Hepatocyte (in vitro differentiated cells): ENCODE measurements at regions not wholly inside any gene's neighbourhood (a gene's known extent, or its start where the extent isn't known, plus 50 kb on each side); places are given as distances from the start of the nearest gene placed in this dataset.

Experiments
- DNase-seq: peaks from one replicate; pipeline ENCODE4 v3.0.0-alpha.2; 2016; ENCODE audit warnings: low spot score
- H2AFZ ChIP-seq: fragments of 200-600 bp; sonication (generic); 2 replicates; pipeline ENCODE4 v1.6.0; 2016; ENCODE audit warnings: antibody characterized with exemption, mild to moderate bottlenecking
- H3K27ac ChIP-seq: fragments of 200-600 bp; sonication (generic); 2 replicates; pipeline ENCODE4 v1.5.1; 2016; ENCODE audit warnings: mild to moderate bottlenecking
- H3K27me3 ChIP-seq: fragments of 200-600 bp; sonication (generic); 2 replicates; pipeline ENCODE4 v1.6.1; 2016
- H3K36me3 ChIP-seq: fragments of 200-600 bp; sonication (generic); replicated peaks from 2 replicates; pipeline ENCODE4 v1.5.1; 2016; ENCODE audit warnings: low read depth; ENCODE audit not compliant: insufficient read depth
- H3K4me1 ChIP-seq: fragments of 200-600 bp; sonication (generic); 2 replicates; pipeline ENCODE4 v1.5.1; 2016; ENCODE audit warnings: mild to moderate bottlenecking, moderate library complexity; ENCODE audit not compliant: insufficient read depth
- H3K4me2 ChIP-seq: fragments of 200-600 bp; sonication (generic); 2 replicates; pipeline ENCODE4 v1.6.0; 2016
- H3K4me3 ChIP-seq: fragments of 200-600 bp; sonication (generic); 2 replicates; pipeline ENCODE4 v1.5.1; 2016; ENCODE audit warnings: mild to moderate bottlenecking
- H3K79me2 ChIP-seq: fragments of 200-600 bp; sonication (generic); 2 replicates; pipeline ENCODE4 v1.6.0; 2017; ENCODE audit warnings: mild to moderate bottlenecking
- H3K9me2 ChIP-seq: fragments of 200-600 bp; sonication (generic); replicated peaks from 2 replicates; pipeline ENCODE4 v1.6.0; 2017; ENCODE audit warnings: mild to moderate bottlenecking; ENCODE audit not compliant: insufficient read depth
- H3K9me3 ChIP-seq: fragments of 200-600 bp; sonication (generic); 2 replicates; pipeline ENCODE4 v1.5.1; 2016; ENCODE audit warnings: low read depth, mild to moderate bottlenecking
- H4K20me1 ChIP-seq: fragments of 200-600 bp; sonication (generic); 2 replicates; pipeline ENCODE4 v1.6.0; 2016; ENCODE audit warnings: mild to moderate bottlenecking; ENCODE audit not compliant: insufficient read depth, poor library complexity, severe bottlenecking
- EZH2 ChIP-seq: fragments of 200-600 bp; sonication (generic); IDR thresholded peaks from 2 replicates; pipeline ENCODE4 v1.6.1; 2016; ENCODE audit warnings: antibody characterized with exemption, mild to moderate bottlenecking, borderline replicate concordance
- EZH2phosphoT487 ChIP-seq: fragments of 200-600 bp; sonication (generic); IDR thresholded peaks from one replicate; pipeline ENCODE4 v1.6.1; 2018; ENCODE audit warnings: antibody characterized with exemption, mild to moderate bottlenecking, low read depth, moderate library complexity; ENCODE audit not compliant: unreplicated experiment, severe bottlenecking
- whole genome bisulfite sequencing: methylation state at CpG from one replicate; pipeline ENCODE4 v1.1.6; 2016; ENCODE audit warnings: low lambda C conversion rate; ENCODE audit errors: missing lambda C conversion rate; 5-methylcytosine and 5-hydroxymethylcytosine counted together
- TF ChIP-seq, protein P1 (sequence below): fragments of 200-600 bp; sonication (generic); IDR thresholded peaks from 2 replicates; pipeline ENCODE4 v1.5.1; 2016; ENCODE audit warnings: antibody characterized with exemption, mild to moderate bottlenecking; ENCODE audit not compliant: poor library complexity

DNA sequence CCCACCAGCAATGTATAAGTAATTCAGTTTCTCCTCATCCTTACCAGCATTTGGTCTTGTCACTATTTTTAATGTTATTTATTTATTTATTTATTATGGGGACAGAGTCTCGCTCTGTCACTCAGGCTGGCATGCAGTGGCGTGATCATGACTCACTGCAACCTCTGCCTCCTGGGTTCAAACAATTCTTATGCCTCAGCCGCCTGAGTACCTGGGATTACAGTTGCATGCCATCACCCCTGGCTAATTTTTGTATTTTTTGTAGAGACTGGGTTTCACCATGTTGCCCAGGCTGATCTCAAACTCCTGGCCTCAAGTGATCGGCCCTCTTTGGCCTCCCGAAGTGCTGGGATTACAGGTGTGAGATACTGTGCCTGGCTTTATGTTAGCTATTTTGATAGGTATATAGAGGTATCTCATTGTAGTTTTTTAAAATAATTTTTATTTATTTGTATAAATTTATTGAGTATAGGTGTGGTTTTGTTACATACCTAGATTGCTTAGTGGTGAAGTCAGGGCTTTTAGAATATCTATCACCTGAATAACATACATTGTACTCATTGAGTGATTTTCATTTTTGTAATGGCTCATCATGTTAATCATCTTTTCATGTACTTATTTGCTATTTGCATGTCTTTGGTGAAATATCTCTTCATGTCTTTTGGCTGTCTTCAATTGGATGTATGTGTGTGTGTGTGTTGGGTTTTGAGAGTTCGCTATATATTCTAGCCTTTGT lies 53.3 kb downstream of the TANC2 start:
- H3K79me2 ChIP-seq, result peaks cover 22% of the 10 kb centered on the region
- H2AFZ ChIP-seq, result no peak overlapping the region
- TF ChIP-seq EZH2phosphoT487 (no peak), EZH2 (no peak)
- TF ChIP-seq, protein P1, sequence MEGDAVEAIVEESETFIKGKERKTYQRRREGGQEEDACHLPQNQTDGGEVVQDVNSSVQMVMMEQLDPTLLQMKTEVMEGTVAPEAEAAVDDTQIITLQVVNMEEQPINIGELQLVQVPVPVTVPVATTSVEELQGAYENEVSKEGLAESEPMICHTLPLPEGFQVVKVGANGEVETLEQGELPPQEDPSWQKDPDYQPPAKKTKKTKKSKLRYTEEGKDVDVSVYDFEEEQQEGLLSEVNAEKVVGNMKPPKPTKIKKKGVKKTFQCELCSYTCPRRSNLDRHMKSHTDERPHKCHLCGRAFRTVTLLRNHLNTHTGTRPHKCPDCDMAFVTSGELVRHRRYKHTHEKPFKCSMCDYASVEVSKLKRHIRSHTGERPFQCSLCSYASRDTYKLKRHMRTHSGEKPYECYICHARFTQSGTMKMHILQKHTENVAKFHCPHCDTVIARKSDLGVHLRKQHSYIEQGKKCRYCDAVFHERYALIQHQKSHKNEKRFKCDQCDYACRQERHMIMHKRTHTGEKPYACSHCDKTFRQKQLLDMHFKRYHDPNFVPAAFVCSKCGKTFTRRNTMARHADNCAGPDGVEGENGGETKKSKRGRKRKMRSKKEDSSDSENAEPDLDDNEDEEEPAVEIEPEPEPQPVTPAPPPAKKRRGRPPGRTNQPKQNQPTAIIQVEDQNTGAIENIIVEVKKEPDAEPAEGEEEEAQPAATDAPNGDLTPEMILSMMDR, result no peak

DNA sequence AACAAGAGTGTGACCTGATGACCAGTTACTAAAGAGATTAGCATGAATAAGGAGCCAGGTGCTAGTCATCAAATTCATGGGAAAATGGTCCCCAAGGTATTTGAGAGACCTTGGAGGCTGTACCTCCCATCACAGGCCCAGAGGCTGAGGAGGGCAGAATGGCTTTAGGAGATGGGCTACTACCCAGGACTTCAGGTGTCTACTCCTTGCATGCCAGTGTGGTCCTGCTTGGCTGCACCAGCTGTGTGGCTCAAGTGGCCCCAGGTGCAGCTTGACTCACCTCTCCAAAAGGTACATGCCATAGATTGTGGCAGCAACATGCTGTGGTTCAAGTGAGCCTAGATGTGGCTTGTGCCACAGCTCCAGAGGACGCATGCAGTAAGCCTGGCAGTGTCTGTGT lies 56.5 kb downstream of the TANC2 start:
- Histone ChIP-seq H3K9me3 (no peaks in the 10 kb centered on the region), H4K20me1 (peaks cover 2% of the 10 kb centered on the region), H3K36me3 (no peaks in the 10 kb centered on the region), H3K4me3 (no peak overlapping the region), H3K79me2 (peaks cover 28% of the 10 kb centered on the region), H2AFZ (no peak overlapping the region), H3K4me1 (no peaks in the 10 kb centered on the region), H3K4me2 (no peak overlapping the region), H3K27me3 (no peaks in the 10 kb centered on the region), H3K9me2 (no peaks in the 10 kb centered on the region), H3K27ac (no peak overlapping the region)
- WGBS, result 93% methylated on average over 1 of the region's 1 CpG
- DNase-seq, result no peak
- no peak for TF ChIP-seq EZH2
- TF ChIP-seq, protein P1, result no peak
- no peak for TF ChIP-seq EZH2phosphoT487

More for the DNA sequence above, 53.3 kb downstream of the TANC2 start:
- Histone ChIP-seq H3K4me1 (no peaks in the 10 kb centered on the region), H3K4me3 (no peak overlapping the region), H3K36me3 (no peaks in the 10 kb centered on the region), H3K4me2 (no peak overlapping the region), H3K9me2 (no peaks in the 10 kb centered on the region), H3K27me3 (no peaks in the 10 kb centered on the region), H3K9me3 (no peaks in the 10 kb centered on the region), H4K20me1 (no peaks in the 10 kb centered on the region), H3K27ac (no peak overlapping the region)
- no peak for DNase-seq
- WGBS, result 94% methylated on average over 6 of the region's 6 CpGs

DNA sequence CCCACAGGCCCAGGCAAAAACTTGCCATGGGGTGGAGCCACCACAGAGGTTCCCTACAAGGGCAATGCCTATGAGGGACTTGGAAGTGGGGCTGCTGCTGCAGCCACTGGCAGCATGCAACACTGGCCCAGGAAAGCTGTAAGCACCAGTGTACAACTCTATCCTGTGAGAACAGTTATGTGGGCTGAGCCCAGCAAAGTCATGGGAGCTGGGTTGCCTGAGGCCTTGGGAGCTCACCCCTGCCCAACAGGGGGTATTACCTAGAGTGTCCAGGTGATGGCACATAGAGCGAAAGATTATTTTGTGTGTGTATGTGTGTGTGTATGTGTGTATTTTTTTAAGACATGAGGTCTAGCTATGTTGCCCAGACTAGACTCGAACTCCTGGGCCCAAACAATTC lies 57.0 kb downstream of the TANC2 start:
- no peak for DNase-seq
- H3K36me3 ChIP-seq, result no peaks in the 10 kb centered on the region
- TF ChIP-seq EZH2phosphoT487 (no peak), EZH2 (no peak)
- TF ChIP-seq, protein P1, result no peak
- H3K9me3 ChIP-seq, result no peaks in the 10 kb centered on the region
- no peaks in the 10 kb centered on the region for H3K4me1 ChIP-seq
- H3K79me2 ChIP-seq, result peaks cover 28% of the 10 kb centered on the region
- no peaks in the 10 kb centered on the region for H3K9me2 ChIP-seq
- H3K27ac ChIP-seq, result no peak overlapping the region
- H3K4me3 ChIP-seq, result no peak overlapping the region
- no peaks in the 10 kb centered on the region for H3K27me3 ChIP-seq
- H4K20me1 ChIP-seq, result peaks cover 2% of the 10 kb centered on the region
- 100% methylated on average over 2 of the region's 2 CpGs for WGBS
- no peak overlapping the region for H3K4me2 ChIP-seq
- no peak overlapping the region for H2AFZ ChIP-seq
